Karpas-422 (cell line): ENCODE measurements at regions not wholly inside any gene's neighbourhood (a gene's known extent, or its start where the extent isn't known, plus 50 kb on each side); places are given as distances from the start of the nearest gene placed in this dataset.

Source experiments
- DNase-seq: peaks from one replicate; pipeline ENCODE4 v3.0.0-alpha.2; 2015
- H2AFZ ChIP-seq: fragments of 200-600 bp; sonication (generic); 2 replicates; pipeline ENCODE4 v1.6.1; 2014; ENCODE audit warnings: antibody characterized with exemption, low read length, mixed read lengths
- H3K27ac ChIP-seq: fragments of 200-600 bp; sonication (generic); 2 replicates; pipeline ENCODE4 v1.5.1; 2014; ENCODE audit warnings: mild to moderate bottlenecking, low read length, moderate library complexity
- H3K27me3 ChIP-seq: fragments of 200-600 bp; sonication (generic); 2 replicates; pipeline ENCODE4 v1.6.1; 2014; ENCODE audit warnings: low read length, mixed read lengths
- H3K36me3 ChIP-seq: fragments of 200-600 bp; sonication (generic); 2 replicates; pipeline ENCODE4 v1.6.1; 2014; ENCODE audit warnings: low read length, mixed read lengths; ENCODE audit not compliant: insufficient read depth
- H3K4me1 ChIP-seq: fragments of 200-600 bp; sonication (generic); 2 replicates; pipeline ENCODE4 v1.6.1; 2014; ENCODE audit warnings: mild to moderate bottlenecking, low read length, mixed read lengths
- H3K4me2 ChIP-seq: fragments of 200-600 bp; sonication (generic); 2 replicates; pipeline ENCODE4 v1.6.1; 2014; ENCODE audit warnings: low read length, low read depth, mild to moderate bottlenecking; ENCODE audit not compliant: poor library complexity, severe bottlenecking
- H3K4me3 ChIP-seq: fragments of 200-600 bp; sonication (generic); 2 replicates; pipeline ENCODE4 v1.5.1; 2014; ENCODE audit warnings: mild to moderate bottlenecking, antibody characterized with exemption, low read length, mixed read lengths
- H3K79me2 ChIP-seq: fragments of 200-600 bp; sonication (generic); 2 replicates; pipeline ENCODE4 v1.6.1; 2014; ENCODE audit warnings: mild to moderate bottlenecking, low read length, mixed read lengths
- H3K9ac ChIP-seq: fragments of 200-600 bp; sonication (generic); 2 replicates; pipeline ENCODE4 v1.6.0; 2014; ENCODE audit warnings: low read length
- H3K9me2 ChIP-seq: fragments of 200-600 bp; sonication (generic), shearing (Covaris generic); replicated peaks from 2 replicates; pipeline ENCODE4 v1.6.0; 2014; ENCODE audit warnings: mild to moderate bottlenecking, low read length, moderate library complexity; ENCODE audit not compliant: insufficient read depth
- H3K9me3 ChIP-seq: fragments of 300-700, 200-600 bp; sonication (generic); 2 replicates; pipeline ENCODE4 v1.6.1; 2014; ENCODE audit warnings: low read length, mixed read lengths
- H4K20me1 ChIP-seq: fragments of 200-600 bp; sonication (generic); 2 replicates; pipeline ENCODE4 v1.6.1; 2014; ENCODE audit warnings: mild to moderate bottlenecking, antibody characterized with exemption, low read length, low read depth; ENCODE audit not compliant: insufficient read depth

DNA sequence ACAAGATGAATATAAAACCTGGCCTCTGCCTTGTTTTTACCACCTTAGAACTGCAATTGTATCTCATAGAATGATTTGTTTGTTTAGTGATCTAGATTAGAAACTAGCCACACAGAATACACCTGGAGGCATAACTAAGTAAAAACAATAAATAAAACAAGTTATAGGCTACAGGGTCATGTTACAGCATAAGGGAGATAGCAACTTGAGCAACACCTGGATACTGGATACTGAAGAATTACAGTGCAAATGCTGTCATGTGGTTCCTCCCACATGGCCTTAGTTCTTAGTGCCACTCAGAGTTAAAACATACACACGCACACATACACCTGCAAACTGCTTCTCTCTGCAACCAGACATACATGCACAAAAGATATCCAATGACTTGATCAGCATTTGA lies 563.4 kb upstream of the DPPA4 start:
- no peaks in the 10 kb centered on the region for H3K27me3 ChIP-seq
- no peaks in the 10 kb centered on the region for H3K79me2 ChIP-seq
- no peak overlapping the region for H3K4me3 ChIP-seq
- H3K27ac ChIP-seq = no peak overlapping the region
- no peak overlapping the region for H3K4me2 ChIP-seq
- H3K9me2 ChIP-seq = no peaks in the 10 kb centered on the region
- H3K9ac ChIP-seq = no peak overlapping the region
- H2AFZ ChIP-seq = no peak overlapping the region
- no peak for DNase-seq
- peaks cover 9% of the 10 kb centered on the region; the same call in 1 of the 2 replicates for H3K9me3 ChIP-seq
- no peaks in the 10 kb centered on the region for H3K4me1 ChIP-seq
- H4K20me1 ChIP-seq = no peaks in the 10 kb centered on the region
- no peaks in the 10 kb centered on the region for H3K36me3 ChIP-seq

DNA sequence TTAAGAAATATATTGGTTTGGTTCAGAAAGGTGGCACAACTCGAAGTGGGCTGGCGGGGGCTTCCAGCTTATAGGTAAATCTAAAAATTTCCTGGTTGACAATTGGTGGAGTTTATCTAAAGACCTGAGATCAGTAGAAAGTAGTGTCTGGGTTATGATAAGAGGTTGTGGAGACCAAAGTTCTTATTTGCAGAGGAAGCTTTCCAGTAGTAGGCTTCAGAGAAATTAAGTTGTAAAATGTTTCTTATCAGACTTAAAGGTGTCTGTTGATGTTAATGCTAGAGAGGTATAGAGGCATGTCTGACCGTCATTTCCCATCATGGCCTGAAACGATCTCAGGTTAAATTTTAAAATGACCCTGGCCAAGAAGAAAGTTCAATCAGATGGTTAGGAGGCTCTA lies 565.2 kb upstream of the DPPA4 start:
- H2AFZ ChIP-seq = no peak overlapping the region
- H3K9me2 ChIP-seq = no peaks in the 10 kb centered on the region
- H3K27me3 ChIP-seq = no peaks in the 10 kb centered on the region
- H3K36me3 ChIP-seq = no peaks in the 10 kb centered on the region
- H3K9ac ChIP-seq = no peak overlapping the region
- no peak overlapping the region for H3K4me3 ChIP-seq
- peaks cover 4% of the 10 kb centered on the region; the same call in 1 of the 2 replicates for H3K9me3 ChIP-seq
- H3K79me2 ChIP-seq = no peaks in the 10 kb centered on the region
- H4K20me1 ChIP-seq = no peaks in the 10 kb centered on the region
- no peak for DNase-seq
- H3K27ac ChIP-seq = no peak overlapping the region
- H3K4me2 ChIP-seq = no peak overlapping the region
- H3K4me1 ChIP-seq = no peaks in the 10 kb centered on the region

DNA sequence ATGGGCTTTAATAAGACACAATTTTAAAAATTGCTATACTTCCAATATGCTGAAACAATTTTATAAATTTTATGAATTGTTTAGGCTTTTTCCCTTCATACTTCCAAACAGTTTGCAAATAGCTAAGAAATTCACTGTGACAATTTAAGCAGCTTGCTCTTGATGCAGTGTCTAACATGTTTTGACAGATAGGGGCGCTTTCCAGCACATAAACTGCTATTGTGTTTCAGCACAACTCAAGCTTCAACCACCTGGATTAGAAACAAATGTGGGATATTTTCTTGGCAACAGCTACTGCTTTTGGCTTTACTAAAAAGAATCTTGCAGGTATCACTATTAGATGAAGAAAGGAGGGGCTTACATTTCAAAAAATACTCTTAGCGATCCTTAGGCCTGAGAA lies 565.8 kb upstream of the DPPA4 start:
- H4K20me1 ChIP-seq = no peaks in the 10 kb centered on the region
- no peaks in the 10 kb centered on the region for H3K27me3 ChIP-seq
- no peak overlapping the region for H2AFZ ChIP-seq
- no peaks in the 10 kb centered on the region for H3K9me2 ChIP-seq
- no peak overlapping the region for H3K9ac ChIP-seq
- no peak overlapping the region for H3K27ac ChIP-seq
- peaks cover 4% of the 10 kb centered on the region; the same call in 1 of the 2 replicates for H3K9me3 ChIP-seq
- no peaks in the 10 kb centered on the region for H3K79me2 ChIP-seq
- no peak overlapping the region for H3K4me2 ChIP-seq
- no peak overlapping the region for H3K4me3 ChIP-seq
- DNase-seq = no peak
- H3K36me3 ChIP-seq = no peaks in the 10 kb centered on the region
- no peaks in the 10 kb centered on the region for H3K4me1 ChIP-seq

DNA sequence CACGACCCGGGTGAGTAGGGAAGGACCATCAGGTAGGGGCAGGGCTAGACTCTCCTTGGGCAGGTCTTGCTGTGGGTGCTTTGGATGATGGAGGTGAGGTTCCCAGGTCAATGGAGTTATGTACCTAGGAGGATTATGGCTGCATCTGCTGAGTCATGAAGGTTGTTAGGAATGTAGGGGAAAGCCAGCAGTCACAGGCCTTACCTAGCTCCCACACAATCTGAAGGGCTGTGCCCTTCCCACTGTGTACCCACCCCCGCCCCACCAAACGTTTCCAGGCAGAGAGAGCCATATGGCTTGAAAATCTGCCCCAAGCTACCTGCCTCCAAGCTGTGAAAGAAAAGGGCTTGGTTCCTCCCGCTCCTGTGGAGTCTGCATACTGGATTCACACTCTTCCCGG lies 573.4 kb upstream of the DPPA4 start:
- no peaks in the 10 kb centered on the region for H3K9me2 ChIP-seq
- H3K9me3 ChIP-seq = peaks cover 6% of the 10 kb centered on the region; the same call in 1 of the 2 replicates
- H3K79me2 ChIP-seq = no peaks in the 10 kb centered on the region
- H3K36me3 ChIP-seq = no peaks in the 10 kb centered on the region
- no peak overlapping the region for H3K9ac ChIP-seq
- no peaks in the 10 kb centered on the region for H3K27me3 ChIP-seq
- no peak overlapping the region for H3K4me3 ChIP-seq
- no peak overlapping the region for H3K27ac ChIP-seq
- H2AFZ ChIP-seq = no peak overlapping the region
- H3K4me1 ChIP-seq = no peaks in the 10 kb centered on the region
- no peak for DNase-seq
- H4K20me1 ChIP-seq = no peaks in the 10 kb centered on the region
- H3K4me2 ChIP-seq = no peak overlapping the region

DNA sequence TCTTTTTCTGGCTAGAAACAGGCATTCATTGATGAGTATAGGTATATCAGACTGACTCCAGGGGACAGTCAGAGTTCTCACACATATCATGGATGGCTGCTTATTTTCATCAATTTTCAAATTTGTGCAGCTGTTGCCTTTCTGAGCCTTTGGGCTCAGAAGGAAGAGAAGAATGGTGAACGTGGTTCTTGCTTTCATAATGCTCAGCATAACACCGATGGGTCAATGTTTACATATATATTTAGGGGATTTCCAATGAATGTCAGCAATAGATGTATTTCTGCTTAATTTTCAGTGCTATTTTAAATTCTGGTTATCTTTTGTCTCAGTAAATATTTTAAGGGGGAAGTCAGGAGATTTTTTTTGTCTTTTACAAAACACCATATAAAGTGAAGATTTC lies 581.4 kb upstream of the DPPA4 start:
- Histone ChIP-seq H3K4me1 (no peaks in the 10 kb centered on the region), H3K9me2 (no peaks in the 10 kb centered on the region), H3K4me3 (no peak overlapping the region), H3K79me2 (no peaks in the 10 kb centered on the region), H2AFZ (no peak overlapping the region), H3K36me3 (no peaks in the 10 kb centered on the region), H3K4me2 (no peak overlapping the region), H3K27me3 (no peaks in the 10 kb centered on the region), H4K20me1 (no peaks in the 10 kb centered on the region), H3K9ac (no peak overlapping the region), H3K27ac (no peak overlapping the region), H3K9me3 (peaks cover 21% of the 10 kb centered on the region)
- DNase-seq = no peak

DNA sequence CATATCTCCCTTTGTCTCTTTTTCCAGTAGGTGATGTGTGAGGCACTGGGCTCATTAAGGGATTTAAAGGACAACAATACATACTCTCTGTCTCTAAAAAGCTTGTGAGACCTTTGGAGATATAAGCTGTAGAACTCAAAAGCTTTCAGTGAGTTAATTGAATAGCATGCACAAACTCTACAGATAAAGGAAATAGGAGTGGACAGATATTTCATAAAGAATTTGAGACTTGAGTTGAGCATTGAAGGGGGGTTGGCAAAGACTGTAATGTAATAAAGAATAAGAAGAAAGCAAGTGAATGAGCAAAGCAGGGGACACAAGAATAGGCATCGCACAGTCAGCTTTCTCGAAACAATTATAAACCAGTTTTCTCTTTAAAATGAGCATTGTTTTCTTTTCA lies 583.4 kb upstream of the DPPA4 start:
- H3K9ac ChIP-seq = no peak overlapping the region
- H3K9me3 ChIP-seq = peaks cover 16% of the 10 kb centered on the region
- no peak overlapping the region for H3K27ac ChIP-seq
- no peaks in the 10 kb centered on the region for H3K79me2 ChIP-seq
- H3K4me1 ChIP-seq = no peaks in the 10 kb centered on the region
- H3K4me3 ChIP-seq = no peak overlapping the region
- H3K4me2 ChIP-seq = no peak overlapping the region
- no peaks in the 10 kb centered on the region for H3K36me3 ChIP-seq
- DNase-seq = no peak
- no peaks in the 10 kb centered on the region for H4K20me1 ChIP-seq
- H3K27me3 ChIP-seq = no peaks in the 10 kb centered on the region
- H3K9me2 ChIP-seq = no peaks in the 10 kb centered on the region
- no peak overlapping the region for H2AFZ ChIP-seq

DNA sequence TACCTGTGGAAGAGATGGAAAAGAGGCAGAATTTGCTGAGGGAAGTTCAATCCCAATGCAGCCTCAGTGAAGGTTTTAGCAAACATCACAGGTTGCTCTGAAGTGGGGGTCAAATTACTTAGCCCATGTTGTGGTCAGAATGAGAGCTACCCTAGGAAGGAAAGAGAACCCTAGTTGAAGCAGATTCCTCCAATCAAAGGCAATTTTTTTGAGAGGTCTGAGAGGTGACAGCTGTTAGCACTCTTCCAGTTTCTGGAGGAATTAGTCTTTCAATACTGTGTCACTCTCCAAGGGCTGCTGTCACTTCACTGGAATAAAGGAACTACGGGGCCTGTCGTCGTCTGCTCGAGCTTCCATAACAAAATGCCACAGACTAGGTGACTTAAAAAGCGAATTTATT lies 584.2 kb upstream of the DPPA4 start:
- no peak overlapping the region for H2AFZ ChIP-seq
- peaks cover 16% of the 10 kb centered on the region for H3K9me3 ChIP-seq
- DNase-seq = no peak
- no peaks in the 10 kb centered on the region for H3K79me2 ChIP-seq
- no peak overlapping the region for H3K27ac ChIP-seq
- H3K27me3 ChIP-seq = no peaks in the 10 kb centered on the region
- no peaks in the 10 kb centered on the region for H3K9me2 ChIP-seq
- no peaks in the 10 kb centered on the region for H3K4me1 ChIP-seq
- no peak overlapping the region for H3K4me3 ChIP-seq
- H3K9ac ChIP-seq = no peak overlapping the region
- no peaks in the 10 kb centered on the region for H3K36me3 ChIP-seq
- no peaks in the 10 kb centered on the region for H4K20me1 ChIP-seq
- H3K4me2 ChIP-seq = no peak overlapping the region

DNA sequence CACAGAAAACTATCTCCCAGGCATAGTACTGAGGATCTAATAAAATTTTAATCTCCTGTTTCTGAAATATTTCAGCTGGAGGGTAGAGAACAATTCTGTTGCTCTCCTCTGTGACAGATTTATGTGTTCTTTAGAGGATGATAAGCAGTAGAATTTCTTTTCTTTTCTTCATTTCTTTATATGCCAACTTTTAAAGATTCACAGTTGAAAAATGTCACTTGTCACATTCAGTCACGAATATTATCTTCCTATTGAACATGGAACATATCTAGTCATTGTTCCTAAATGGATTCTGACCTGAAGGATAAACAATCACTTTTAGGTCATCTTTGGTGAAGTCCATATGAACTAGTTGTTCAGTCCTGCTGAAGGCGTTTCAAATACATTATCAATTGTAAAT lies 585.5 kb upstream of the DPPA4 start:
- DNase-seq = no peak
- no peaks in the 10 kb centered on the region for H3K27me3 ChIP-seq

DNA sequence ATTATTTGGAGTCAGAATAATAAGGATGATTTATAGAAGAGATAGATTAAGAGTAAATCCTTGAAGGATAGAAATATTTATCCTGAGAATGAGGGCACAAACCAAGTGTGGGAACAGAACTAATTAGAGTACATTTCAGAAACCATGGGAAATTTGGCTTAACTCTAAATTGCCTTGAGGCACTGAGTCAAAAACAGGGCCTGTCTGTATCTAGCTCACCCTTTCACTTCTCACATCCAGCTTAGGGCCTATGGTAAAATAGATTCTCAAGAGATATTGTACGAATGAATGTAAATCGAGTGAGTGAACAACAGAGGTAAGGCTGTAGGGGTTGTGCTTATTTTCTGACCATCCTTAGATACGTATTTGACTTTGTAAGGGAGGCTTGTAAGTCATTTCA lies 586.1 kb upstream of the DPPA4 start:
- H3K27me3 ChIP-seq = no peaks in the 10 kb centered on the region
- H3K9ac ChIP-seq = no peak overlapping the region
- H3K36me3 ChIP-seq = no peaks in the 10 kb centered on the region
- H3K27ac ChIP-seq = no peak overlapping the region
- H3K9me3 ChIP-seq = peaks cover 16% of the 10 kb centered on the region
- no peak overlapping the region for H3K4me2 ChIP-seq
- H2AFZ ChIP-seq = no peak overlapping the region
- no peaks in the 10 kb centered on the region for H3K79me2 ChIP-seq
- no peaks in the 10 kb centered on the region for H4K20me1 ChIP-seq
- no peaks in the 10 kb centered on the region for H3K9me2 ChIP-seq
- no peak for DNase-seq
- no peak overlapping the region for H3K4me3 ChIP-seq
- no peaks in the 10 kb centered on the region for H3K4me1 ChIP-seq

More for the DNA sequence above, 585.5 kb upstream of the DPPA4 start:
- H3K9ac ChIP-seq = no peak overlapping the region
- H4K20me1 ChIP-seq = no peaks in the 10 kb centered on the region
- H3K9me2 ChIP-seq = no peaks in the 10 kb centered on the region
- H3K27ac ChIP-seq = no peak overlapping the region
- no peaks in the 10 kb centered on the region for H3K79me2 ChIP-seq
- no peak overlapping the region for H3K4me2 ChIP-seq
- no peaks in the 10 kb centered on the region for H3K36me3 ChIP-seq
- peaks cover 16% of the 10 kb centered on the region for H3K9me3 ChIP-seq
- H2AFZ ChIP-seq = no peak overlapping the region
- no peak overlapping the region for H3K4me3 ChIP-seq
- H3K4me1 ChIP-seq = no peaks in the 10 kb centered on the region
